Stimulated activated CD4-positive, alpha-beta T cell treated with anti-CD3 and anti-CD28 coated beads, Interleukin-2, amount 100 ng/mL, for 48 hours (primary cell): ENCODE measurements at regions not wholly inside any gene's neighbourhood (a gene's known extent, or its start where the extent isn't known, plus 50 kb on each side); places are given as distances from the start of the nearest gene placed in this dataset.

Source experiments
- DNase-seq, 2 donors: peaks; one replicate each; pipeline ENCODE4 v3.0.0-alpha.2; 2020

GRCh38 chr1:67618285-67619018 lies 66.5 kb upstream of the GADD45A start:
- DNase-seq: no peak

- no peak for DNase-seq
Observed at GRCh38 chr1:67619080-67619479, 65.9 kb upstream of the GADD45A start.

GRCh38 chr1:67623906-67624305 lies 61.1 kb upstream of the GADD45A start:
- DNase-seq: no peak

- no peak for DNase-seq
Observed at GRCh38 chr1:67624680-67625079, 60.3 kb upstream of the GADD45A start.

GRCh38 chr1:67626090-67626860 lies 58.7 kb upstream of the GADD45A start:
- no peak for DNase-seq

GRCh38 chr1:67626861-67627235 lies 58.2 kb upstream of the GADD45A start:
- DNase-seq: no peak

GRCh38 chr1:67627336-67627735 lies 57.7 kb upstream of the GADD45A start:
- no peak for DNase-seq

GRCh38 chr1:67627906-67628305 lies 57.1 kb upstream of the GADD45A start:
- no peak for DNase-seq

- no peak for DNase-seq
Observed at GRCh38 chr1:67629370-67630075, 55.5 kb upstream of the GADD45A start.

- no peak for DNase-seq
Observed at GRCh38 chr1:67630438-67631045, 54.5 kb upstream of the GADD45A start.

- DNase-seq: no peak
Observed at GRCh38 chr1:67632356-67632755, 52.6 kb upstream of the GADD45A start.

GRCh38 chr1:67632811-67633655 lies 52.0 kb upstream of the GADD45A start:
- no peak for DNase-seq

GRCh38 chr1:67634396-67634935 lies 50.5 kb upstream of the GADD45A start:
- no peak for DNase-seq

- DNase-seq: no peak
Observed at GRCh38 chr1:67635055-67635809, 49.8 kb upstream of the GADD45A start.
